K562 (cell line): ENCODE measurements at regions not wholly inside any gene's neighbourhood (a gene's known extent, or its start where the extent isn't known, plus 50 kb on each side); places are given as distances from the start of the nearest gene placed in this dataset.

Experiments used
- BRCA1 ChIP-seq, 2 experiments: fragments of 450-650 bp in 1 of 2; sonication (generic) in 1 of 2; formaldehyde crosslinking in 1 of 2; IDR thresholded peaks; 2 replicates each; pipeline versions ENCODE4 v1.5.0 to v1.6.1; 2017 to 2020; ENCODE audit warnings: mild to moderate bottlenecking in 1 of 2, missing genetic modification reagents in 1 of 2
- FOXA1 ChIP-seq: fragments of 450-650 bp; IDR thresholded peaks from 2 replicates; pipeline ENCODE4 v1.6.1; 2016; ENCODE audit warnings: mild to moderate bottlenecking, borderline replicate concordance
- JUN ChIP-seq, 2 experiments: sonication (generic) in 1 of 2; formaldehyde crosslinking in 1 of 2; IDR thresholded peaks; 2 replicates each; pipeline versions ENCODE4 v1.6.1 to v1.8.0; 2012 to 2022; ENCODE audit warnings: borderline replicate concordance in 2 of 2, mild to moderate bottlenecking in 2 of 2, improper control_type of control experiment in 1 of 2, low read depth in 1 of 2, low read length in 1 of 2, missing genetic modification reagents in 1 of 2
- NFYB ChIP-seq: IDR thresholded peaks from 2 replicates; pipeline ENCODE4 v1.6.1; 2011; ENCODE audit warnings: mild to moderate bottlenecking, moderate library complexity; ENCODE audit not compliant: insufficient read length; ENCODE audit errors: extremely low read depth
- RBM34 ChIP-seq: fragments of 200-400 bp; formaldehyde crosslinking; IDR thresholded peaks from 2 replicates; pipeline ENCODE4 v1.6.1; 2018; ENCODE audit warnings: low read length, borderline replicate concordance; ENCODE audit not compliant: insufficient read depth
- SAFB2 ChIP-seq: fragments of 200-400 bp; formaldehyde crosslinking; IDR thresholded peaks from 2 replicates; pipeline ENCODE4 v1.6.1; 2018; ENCODE audit warnings: borderline replicate concordance, low read length, low read depth, moderate library complexity; ENCODE audit not compliant: severe bottlenecking
- TAF1 ChIP-seq: IDR thresholded peaks from 2 replicates; pipeline ENCODE4 v1.6.1; 2011; ENCODE audit warnings: mild to moderate bottlenecking, low read length, moderate library complexity; ENCODE audit not compliant: insufficient read depth, control insufficient read depth, severe bottlenecking; ENCODE audit errors: extremely low read depth
- TF ChIP-seq, protein P1 (sequence below): sonication (generic); formaldehyde crosslinking; IDR thresholded peaks from 2 replicates; pipeline ENCODE4 v1.9.0; 2022; ENCODE audit warnings: mild to moderate bottlenecking, missing genetic modification reagents

DNA sequence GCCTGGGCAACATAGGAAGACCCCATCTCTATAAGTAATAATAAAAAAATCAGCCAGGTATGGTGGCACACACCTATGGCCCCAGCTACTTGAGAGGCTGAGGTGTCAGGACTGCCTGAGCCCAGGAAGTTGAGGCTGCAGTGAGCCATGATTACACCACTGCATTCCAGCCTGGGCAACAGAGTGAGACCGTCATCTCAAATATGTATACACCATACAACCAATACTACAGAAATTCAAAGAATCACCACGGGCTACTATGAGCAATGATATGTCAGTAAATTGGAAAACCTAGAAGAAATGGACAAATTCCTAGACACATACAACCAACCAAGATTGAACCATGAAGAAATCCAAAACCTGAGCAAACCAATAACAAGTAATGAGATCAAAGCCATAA lies 60.3 kb upstream of the ZC3HAV1 start:
- TF ChIP-seq FOXA1 = no peak
- no peak for TF ChIP-seq TAF1
- no peak for TF ChIP-seq JUN (IDR thresholded peaks at IDR 0.05; ENCODE audit: borderline replicate concordance, low read depth, low read length)
- no peak for TF ChIP-seq JUN (CRISPR knock-in tag; IDR thresholded peaks at IDR 0.05; ENCODE audit: borderline replicate concordance)
- no peak for TF ChIP-seq BRCA1 (IDR thresholded peaks at IDR 0.05)
- no peak for TF ChIP-seq BRCA1 (CRISPR knock-in tag; IDR thresholded peaks at IDR 0.05)
- TF ChIP-seq, protein P1, sequence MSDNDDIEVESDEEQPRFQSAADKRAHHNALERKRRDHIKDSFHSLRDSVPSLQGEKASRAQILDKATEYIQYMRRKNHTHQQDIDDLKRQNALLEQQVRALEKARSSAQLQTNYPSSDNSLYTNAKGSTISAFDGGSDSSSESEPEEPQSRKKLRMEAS (CRISPR knock-in tag) = no peak
- TF ChIP-seq RBM34 = no peak
- no peak for TF ChIP-seq NFYB
- TF ChIP-seq SAFB2 = no peak
